Middle frontal gyrus (tissue), 1 donor: ENCODE measurements at regions not wholly inside any gene's neighbourhood (a gene's known extent, or its start where the extent isn't known, plus 50 kb on each side); places are given as distances from the start of the nearest gene placed in this dataset.

Source experiments
- DNase-seq: peaks from one replicate; pipeline ENCODE4 v3.0.0-alpha.2; 2015; ENCODE audit warnings: low spot score; ENCODE audit errors: extremely low spot score

- no peak for DNase-seq
Observed at GRCh38 chr16:54421220-54421619, 134.6 kb upstream of the IRX3 start.

DNA sequence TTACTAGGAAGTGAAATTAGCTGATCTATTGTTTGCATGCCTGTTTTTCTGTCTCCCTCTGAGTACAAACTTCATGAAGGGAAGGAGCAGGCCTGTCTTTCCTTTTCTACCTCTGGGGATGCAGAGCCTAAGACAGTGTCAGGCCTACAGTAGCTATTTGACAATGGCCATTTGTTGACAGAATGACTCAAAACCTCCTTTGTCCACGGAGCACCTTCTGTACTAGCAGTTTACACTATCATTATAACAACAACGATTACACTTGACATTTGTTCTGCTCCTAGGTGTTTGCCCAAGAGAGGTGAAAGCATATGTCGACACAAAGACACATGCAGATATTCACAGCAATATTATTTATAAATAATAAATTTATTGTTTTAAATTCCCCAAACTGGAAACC lies 132.3 kb upstream of the IRX3 start:
- DNase-seq = no peak

DNA sequence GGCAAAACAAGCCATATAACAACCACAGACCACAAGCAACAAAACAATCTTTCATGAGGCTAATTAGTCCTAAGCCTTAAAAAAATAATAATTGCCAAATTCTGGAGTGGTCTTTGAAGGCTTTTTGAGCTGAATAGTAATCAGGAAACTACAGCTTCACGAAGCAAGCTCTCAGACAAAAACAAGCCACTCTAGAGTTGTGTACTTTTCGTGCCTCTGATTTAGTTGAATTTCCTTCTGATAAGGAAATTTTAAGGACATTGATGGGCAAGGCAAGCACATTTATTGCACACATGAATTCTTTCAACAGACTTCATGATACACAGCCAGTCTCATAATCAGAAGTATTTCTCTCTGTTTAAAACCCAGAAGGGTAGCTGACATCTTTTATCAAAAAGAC lies 130.8 kb upstream of the IRX3 start:
- DNase-seq = no peak

GRCh38 chr16:54414671-54415070 lies 128.1 kb upstream of the IRX3 start:
- no peak for DNase-seq

- DNase-seq = no peak
Observed at GRCh38 chr16:54412777-54413455, 126.3 kb upstream of the IRX3 start.

DNA sequence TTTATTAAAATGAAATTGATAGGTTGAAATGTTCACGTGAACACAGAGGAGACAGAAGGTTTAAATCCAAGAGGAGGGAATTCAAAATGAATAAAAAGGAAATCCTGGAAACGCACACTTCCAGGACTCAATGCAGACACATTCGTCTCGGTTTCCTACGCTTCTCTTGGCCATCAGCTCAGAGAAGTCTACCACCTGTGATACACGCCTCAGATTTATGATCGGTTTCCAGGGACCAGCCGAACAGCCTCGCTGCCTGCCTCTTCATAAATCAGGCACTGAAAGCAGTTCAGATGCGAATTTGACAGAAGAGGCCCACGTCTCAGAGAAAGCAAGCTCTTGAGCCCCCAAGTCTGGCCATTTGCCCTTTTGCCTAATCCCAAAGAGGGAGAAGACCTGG lies 125.5 kb upstream of the IRX3 start:
- no peak for DNase-seq

- DNase-seq = no peak
Observed at GRCh38 chr16:54411544-54411943, 125.0 kb upstream of the IRX3 start.

DNA sequence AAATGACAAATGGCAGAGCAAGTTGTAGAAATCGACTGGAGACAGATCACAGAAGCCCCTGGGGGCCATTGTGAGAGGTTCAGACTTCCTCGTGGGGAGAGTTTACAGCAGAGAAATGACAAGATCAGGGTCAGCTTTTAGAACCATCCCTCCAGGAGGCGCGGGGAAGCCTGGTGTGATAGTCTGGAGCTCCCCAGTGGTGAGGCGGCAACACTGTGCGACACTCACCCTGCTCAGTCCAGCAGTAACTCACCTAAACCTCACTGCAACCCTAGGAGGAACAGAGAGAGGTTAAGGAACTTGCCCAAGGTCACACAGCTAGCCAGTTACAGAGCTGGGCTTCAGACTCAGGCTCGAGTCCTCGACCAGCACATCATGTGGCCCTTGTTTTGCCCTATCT lies 123.4 kb upstream of the IRX3 start:
- DNase-seq = no peak

DNA sequence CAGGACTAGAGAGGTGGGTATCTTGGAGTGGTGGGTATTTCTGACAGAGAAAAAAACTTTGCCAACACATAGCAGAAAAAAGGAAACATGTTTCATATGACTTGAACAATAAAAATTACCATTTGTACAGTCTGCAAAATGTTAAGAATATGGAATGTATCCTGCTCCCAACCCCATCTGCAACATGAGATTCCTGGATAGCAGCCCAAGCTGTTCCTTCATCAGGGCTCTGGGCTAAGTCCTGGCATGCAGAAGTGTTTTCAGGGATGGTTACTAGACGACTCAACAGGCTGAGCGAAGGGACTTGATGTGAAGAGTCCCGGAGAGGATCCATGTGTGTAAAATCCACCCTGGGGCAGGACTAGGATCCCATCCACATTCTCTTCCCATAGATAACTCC lies 121.0 kb upstream of the IRX3 start:
- DNase-seq = no peak

DNA sequence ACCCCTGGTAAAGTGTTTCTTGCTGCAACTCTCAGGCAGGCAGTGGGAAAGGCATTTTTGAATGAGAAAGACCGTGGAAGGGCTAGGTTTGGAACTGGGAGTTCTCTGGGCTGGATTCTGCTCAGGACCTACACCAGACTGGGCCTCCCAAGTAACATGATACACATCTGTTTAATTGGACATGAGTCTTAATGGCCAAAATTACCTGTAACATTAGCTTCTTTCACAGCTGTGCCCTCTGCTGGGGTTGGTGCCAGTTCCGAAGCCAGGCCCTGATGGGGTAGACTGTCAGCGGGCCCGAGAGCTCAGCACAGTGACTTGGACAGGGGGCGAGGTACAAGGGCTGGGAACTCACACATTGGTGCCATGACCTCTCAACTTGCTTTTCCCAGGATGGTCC lies 118.9 kb upstream of the IRX3 start:
- no peak for DNase-seq

DNA sequence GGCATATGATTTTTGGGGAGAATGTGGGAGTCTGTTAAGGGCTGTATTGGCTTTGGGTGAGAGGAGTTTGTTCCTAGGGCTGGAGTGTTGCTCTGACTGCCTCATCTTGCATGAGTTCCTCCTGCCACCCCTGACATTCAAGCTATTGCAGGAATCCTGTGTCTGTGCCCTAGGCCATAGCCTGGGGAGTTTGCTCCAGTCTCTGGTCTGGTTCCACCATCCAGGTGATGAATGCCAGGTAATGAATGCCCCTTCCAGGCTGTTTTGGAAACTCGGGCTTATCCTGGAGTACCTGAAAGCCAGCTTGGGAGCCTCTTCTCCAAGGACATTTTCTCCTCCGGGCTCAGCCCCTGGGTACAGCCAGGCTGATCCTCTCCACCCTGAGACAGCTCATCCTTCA lies 117.0 kb upstream of the IRX3 start:
- DNase-seq = no peak

DNA sequence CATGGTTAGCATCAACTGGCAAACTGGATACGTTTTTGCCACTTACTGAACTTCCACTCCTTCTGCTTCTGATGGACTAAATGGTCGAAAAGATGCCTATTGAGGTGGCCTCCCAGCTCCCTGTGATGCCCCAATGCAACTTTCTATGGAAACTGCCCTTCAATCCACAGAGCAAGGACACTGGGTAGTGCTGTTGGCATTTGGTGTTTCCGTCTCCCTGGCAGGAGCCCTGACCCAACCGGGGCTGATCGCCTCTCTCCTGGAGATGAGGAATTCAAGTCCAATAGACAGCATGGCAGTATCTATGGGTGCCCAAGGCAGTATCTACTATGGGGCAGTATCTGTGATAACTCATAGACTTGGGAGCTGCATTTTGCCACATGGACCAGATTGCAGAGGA lies 116.3 kb upstream of the IRX3 start:
- no peak for DNase-seq

DNA sequence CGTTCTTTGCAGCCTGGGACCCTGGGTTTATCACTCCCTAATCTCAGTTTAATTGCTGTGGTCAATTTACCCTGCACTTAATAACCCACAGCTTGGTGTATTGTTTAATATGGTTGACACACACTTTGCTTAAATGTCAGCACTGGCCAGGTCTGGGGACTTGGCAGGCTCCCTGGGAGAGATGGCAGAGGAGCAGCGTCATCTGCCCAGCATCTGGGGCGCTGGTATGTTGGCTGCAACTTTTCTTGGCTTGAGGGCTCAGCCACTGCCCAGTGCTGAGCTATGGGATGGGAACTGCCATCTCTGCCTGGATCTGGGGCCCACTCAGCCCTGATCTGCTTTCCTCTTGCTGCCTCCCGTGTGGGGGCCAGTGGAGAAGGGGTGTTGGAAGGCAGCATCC lies 115.7 kb upstream of the IRX3 start:
- no peak for DNase-seq

DNA sequence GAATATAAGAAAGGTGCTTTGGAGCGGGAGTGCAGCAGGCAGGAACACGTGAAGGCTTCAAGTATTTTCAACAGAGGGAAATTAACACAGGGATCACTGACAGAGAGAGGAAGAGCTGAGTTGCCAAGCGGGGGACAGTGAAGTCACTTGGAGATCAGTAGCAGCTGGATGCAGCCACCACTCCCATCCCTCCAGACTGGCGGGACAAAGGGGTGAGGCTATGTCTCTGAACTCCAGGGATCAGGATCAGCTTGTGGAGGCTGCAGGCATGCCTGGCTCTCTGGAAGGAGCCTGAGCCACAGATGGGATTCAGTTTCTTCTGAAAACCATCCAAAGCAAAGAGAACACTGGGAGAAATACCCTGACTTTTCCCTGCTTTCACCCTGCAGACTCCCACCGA lies 113.7 kb upstream of the IRX3 start:
- no peak for DNase-seq

DNA sequence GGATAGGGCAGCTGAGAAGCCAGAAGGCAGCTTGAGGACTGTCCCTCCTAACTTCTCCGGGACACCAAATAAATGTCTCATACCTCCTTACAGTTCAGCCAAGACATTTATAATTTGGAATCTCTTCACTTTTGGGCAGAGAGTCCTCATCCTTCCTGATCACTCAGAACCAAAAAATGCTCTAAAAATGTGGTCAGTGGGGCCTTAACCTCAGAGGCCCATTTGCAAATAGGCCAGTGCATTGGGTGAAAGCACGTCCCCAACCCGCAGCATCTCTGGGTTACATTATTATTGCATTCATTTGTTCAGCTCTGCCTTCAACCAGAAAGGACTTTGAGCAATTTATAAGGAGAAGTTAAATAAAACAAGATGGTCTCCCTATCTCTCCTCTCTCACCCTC lies 112.4 kb upstream of the IRX3 start:
- DNase-seq = no peak

GRCh38 chr16:54397838-54398237 lies 111.3 kb upstream of the IRX3 start:
- no peak for DNase-seq

GRCh38 chr16:54397190-54397835 lies 110.7 kb upstream of the IRX3 start:
- DNase-seq = no peak

DNA sequence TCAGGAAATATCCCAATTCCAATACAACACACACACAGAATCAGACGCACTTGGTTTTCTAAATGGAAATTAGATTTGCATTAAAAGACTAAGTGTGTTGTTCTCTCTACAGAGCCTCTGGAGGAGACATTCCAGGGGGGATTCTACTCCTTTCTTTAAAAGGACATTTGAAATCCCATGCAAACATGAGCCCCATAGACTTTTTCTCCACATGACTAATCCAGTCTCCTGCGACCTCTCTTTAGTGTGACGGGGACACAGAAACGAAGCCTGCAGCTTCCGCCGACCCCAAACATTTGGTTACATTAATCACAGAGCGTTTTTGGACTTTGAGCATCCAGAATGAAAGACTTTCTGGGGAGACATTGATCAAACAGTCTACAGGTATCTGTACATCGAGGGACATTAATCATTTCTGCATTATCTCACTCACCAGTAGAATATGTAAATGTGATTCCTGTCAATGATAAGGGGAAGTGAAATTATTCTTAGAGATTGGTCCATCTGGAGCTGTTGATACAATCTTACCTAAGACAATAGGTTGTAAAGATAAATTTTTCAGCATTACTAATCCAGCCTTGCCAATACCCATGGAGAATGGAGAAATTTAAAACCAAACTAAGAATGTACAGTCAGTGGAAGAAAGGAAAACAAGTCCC lies 103.4 kb upstream of the IRX3 start:
- no peak for DNase-seq

DNA sequence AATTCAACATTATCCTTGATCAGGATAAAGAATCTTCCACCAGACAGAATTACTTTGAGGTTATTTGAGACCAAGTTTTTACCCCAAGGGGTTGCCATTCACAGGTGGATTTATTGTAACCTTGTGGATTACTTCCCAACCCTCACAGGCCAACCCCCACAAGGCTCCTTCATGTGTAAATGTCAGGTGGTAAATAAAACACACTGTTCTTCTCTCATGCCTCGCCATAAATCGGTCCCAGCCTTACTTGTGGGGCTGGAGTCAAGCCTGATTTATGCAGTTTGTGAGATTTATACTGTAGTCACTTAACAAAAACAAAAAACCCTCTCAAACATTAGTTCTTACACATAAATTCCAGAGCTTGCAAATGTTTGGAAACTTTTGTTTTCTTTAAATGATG lies 98.6 kb upstream of the IRX3 start:
- DNase-seq = no peak

DNA sequence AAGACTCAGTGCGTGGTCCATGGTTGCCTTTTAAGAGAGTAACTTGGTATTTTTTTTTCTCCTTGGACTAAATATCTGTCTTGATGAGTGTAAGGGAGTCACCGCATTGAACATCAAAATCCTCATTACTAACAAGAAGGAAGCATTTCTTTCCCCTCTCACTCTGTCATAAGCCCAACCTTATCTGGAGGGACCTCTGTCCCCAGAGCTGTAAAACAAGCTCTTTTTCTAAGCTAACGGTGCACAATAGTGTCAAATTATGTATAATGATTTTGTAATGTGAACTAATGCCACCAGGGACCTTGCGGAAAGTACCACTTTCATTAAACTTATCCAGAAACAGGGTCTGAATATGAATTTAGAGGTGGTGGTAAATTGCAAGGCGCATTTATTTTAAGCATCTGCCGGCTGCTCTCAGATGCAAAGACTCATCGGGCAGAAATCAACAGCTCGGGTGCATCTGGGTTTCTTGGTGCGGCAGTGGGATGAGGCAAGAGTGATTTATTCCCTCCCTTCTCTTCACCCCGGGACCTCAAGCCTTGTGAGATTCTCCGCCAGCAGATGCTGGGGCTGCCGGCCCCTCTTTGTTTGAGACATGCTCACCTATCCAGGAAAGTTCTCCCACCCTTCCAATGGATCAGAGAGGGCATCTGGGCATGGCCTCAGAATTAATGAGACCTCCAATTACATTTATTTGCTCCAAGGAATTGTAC lies 95.2 kb upstream of the IRX3 start:
- DNase-seq = no peak

- DNase-seq = no peak
Observed at GRCh38 chr16:54375071-54375470, 88.5 kb upstream of the IRX3 start.
